NCI-H446 (cell line): ENCODE measurements at regions not wholly inside any gene's neighbourhood (a gene's known extent, or its start where the extent isn't known, plus 50 kb on each side); places are given as distances from the start of the nearest gene placed in this dataset.
"Not testable (repeated sequence)": the region's sequence is repeated elsewhere in the genome, so short reads cannot be mapped to it uniquely, and the experiment has no call there.

Source experiments
- DNase-seq, 2 experiments: peaks; one replicate each; lab custom pipeline; 2025; lab: John Stamatoyannopoulos, UW

- no peak for DNase-seq
Measured at GRCh38 chr1:102821707-102822106, 286.6 kb downstream of the COL11A1 start.

- no peak for DNase-seq
Measured at GRCh38 chr1:102800406-102800805, 307.9 kb downstream of the COL11A1 start.

GRCh38 chr1:102799496-102799895 is 308.8 kb downstream of the COL11A1 start:
- DNase-seq: no peak

GRCh38 chr1:102798718-102799117 is 309.6 kb downstream of the COL11A1 start:
- DNase-seq: no peak

GRCh38 chr1:102796429-102796828 is 311.9 kb downstream of the COL11A1 start:
- DNase-seq: no peak

GRCh38 chr1:102790997-102791396 is 317.3 kb downstream of the COL11A1 start:
- peak in 1 of 2 experiments; percentile 50 for DNase-seq

DNA sequence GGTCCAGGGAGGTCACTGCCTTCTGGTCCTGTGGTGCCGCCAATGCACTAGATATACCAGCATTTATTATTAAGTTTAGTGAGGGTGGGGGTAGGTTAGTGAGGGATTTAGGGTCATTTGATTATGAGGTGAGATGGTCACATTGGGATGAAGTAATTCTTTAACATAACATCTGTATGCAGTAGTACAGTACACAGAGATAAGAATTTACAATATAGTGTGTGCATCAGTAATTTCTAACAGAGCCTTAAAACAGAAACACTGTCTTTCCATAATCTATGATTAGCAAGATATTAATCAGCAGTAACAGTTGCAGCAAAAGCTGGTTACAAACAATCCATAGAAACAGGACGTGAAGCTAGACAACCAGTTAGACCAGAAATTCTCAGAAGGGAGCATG is 318.4 kb downstream of the COL11A1 start:
- not testable (repeated sequence) for DNase-seq

- DNase-seq: no peak
Measured at GRCh38 chr1:102783487-102783886, 324.8 kb downstream of the COL11A1 start.

DNA sequence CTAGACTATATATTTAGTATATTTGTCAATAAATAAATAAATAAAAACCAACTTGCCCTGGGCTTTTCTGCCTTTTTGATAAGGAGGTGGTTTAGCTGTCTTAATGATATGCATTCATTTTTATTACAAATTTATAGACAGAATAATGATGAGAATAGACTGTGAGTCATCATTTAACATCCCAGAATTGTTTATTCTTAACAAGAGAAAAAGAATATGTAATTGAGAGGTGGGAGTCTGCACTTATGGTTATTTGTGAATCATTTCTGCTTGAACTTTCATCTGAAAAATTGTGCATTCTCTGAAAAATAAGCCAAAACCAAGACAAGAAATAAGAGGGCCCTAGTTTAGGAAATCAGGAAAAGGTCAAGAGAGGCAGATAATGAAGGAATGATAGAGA is 326.2 kb downstream of the COL11A1 start:
- no peak for DNase-seq

DNA sequence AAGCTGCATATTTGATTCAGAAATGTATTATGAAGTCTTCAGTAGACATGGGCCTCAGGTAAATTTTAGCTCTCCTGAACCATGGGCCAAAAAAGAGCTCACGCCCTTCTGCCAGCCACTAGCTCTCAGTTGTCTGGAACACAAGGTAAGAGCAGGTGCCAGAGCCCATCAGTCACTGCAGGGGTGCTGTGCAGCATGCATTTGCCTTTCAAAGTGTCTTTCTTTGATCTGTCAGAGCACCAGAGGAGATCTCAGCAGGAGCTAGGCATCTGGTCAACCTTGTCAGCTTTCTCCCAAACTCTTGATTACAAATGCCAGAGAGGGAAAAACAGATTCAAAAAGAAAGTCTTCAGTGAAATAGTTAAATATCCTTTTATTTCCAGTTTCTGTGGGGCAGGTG is 332.3 kb downstream of the COL11A1 start:
- DNase-seq: peak in 1 of 2 experiments; percentile 47

- no peak for DNase-seq
Measured at GRCh38 chr1:102772831-102773230, 335.5 kb downstream of the COL11A1 start.

DNA sequence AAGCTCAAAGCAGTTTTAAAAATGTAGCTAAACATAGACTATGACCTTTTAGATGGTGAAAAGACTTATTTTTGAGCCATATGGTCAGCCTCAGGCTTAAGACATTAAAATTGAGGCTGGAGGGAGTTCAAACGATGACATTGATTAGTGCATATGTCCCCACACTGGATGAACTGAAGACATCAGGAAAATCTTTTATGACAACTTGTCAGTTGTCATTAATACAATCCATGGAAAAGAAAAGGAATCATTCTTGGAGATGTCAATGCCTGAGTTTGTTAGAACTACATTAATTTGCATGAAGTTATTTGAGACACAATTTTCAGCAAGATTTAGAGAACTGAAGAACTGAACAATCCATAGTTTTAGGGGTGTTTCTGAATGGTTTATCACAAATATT is 349.9 kb downstream of the COL11A1 start:
- no peak for DNase-seq

DNA sequence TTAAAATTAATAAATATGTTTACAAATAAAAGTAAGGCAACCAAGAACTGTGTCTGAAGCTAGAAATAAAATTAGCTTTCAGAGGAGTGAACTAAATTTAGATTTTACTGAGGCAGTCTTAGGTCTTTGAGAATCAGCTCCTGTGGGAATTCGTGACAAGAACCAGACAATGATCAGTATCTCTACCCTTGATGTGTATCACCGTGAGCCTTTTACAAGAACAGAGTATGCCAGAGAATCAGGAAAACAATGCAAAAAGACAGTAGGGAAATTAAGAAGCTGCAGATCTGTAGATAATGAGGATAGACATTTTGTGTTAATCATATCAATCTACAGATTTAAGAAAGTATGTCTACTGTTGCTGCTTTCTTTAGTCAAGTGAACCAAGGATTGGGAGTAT is 351.0 kb downstream of the COL11A1 start:
- DNase-seq: no peak

DNA sequence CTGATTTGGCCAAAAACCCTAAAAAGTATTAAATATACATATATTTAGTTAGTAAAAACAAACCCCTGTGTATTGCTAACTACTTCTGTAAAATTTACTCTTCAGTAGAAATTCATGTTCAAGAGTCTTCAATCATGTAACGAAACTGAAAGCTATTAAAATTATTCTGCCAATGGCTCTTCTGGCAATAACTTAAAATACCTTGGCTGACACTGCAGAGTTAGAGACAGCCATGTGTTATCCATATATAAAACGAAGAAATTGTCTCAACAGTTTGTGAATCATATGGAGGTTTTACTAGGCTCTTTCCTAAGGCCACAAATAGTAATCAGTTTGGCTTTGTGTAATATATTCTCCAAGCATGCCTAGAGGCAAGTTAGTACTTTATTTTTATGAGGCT is 357.2 kb downstream of the COL11A1 start:
- no peak for DNase-seq

DNA sequence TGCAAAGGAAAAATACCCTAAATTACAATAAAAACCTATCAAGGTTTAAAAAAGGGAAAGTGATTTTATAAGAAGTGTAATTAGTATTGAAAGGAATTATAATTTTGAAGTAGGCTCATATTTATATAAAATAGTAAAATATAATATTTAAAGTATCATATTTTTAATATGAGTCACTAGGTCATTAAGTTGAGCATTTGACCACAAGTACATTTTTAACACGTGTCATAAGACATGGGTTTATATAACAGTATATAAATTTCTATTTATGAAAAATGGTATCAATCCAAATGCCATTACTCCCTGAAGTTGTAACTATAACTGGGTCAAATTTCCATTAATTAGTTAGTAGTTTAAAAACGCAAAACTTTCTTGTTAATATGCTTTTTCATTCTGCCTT is 365.9 kb downstream of the COL11A1 start:
- no peak for DNase-seq

DNA sequence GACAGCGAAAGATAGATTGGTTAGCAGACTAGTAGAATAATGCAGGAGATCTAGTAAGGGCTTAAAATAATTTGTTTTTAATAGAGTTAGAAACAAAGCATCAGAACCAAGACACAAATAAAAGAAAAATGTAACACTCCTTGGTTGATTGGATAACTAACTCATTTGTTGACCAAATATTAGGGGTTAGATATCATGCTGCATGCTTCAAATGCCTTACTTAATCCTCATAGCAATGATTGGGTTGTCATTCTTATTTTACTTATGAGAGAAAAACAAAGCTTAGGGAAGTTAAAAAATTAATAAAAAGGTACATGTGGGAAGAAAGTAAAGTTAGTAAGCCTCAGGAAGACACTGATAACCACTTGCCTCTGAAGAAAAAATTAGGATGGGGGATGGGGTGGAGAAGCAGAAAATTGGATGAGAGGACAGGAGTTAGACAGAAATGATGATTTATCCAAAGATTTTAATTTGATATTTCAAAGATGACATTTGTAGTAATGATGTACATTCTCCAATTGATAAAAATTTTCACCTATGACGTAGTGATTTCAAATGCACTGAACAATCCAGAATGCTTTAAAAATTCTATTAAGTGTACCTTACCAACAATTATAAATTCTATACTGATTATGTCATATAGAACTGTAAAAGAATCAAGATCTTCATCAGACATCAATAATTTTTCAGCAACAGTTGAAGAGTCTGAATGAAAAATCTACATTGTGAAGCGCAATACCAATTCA is 374.7 kb downstream of the COL11A1 start:
- DNase-seq: no peak

DNA sequence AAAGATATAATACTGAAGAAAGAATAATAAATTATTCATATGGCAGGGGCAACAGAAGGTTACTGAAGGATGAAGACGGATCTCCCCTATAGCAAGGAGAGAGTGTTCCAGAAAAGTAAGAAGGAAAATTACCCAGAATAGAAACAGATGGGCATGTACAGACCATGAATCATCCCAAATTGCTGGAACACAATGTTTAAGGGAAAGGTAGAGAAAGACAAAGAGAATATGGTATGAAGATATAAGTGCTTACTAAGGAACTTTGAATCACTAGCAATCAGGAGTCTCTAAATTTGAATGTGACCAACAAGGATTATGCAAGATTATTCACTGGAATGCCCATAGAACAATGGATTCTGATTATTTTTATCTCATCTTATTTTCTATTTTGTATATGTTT is 375.4 kb downstream of the COL11A1 start:
- peak in 1 of 2 experiments; percentile 13 for DNase-seq

DNA sequence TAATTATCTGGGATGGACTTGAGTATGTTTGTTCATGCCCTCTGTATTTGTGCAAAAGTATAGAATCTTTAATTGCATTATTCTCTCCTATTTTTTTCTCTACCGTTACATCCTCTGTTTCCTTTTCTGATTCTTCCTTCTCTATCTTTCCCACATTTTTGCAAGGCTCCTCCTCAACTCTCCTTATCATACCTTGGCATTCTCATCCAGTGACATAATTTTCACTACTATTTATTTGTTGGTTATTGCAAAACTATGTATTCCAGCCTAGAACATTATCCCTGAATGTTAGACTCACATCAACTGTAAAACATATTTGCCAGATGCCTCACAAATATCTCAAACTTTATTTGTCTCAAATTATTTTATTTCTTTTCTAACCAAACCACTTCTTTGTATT is 381.9 kb downstream of the COL11A1 start:
- no peak for DNase-seq

- no peak for DNase-seq
Measured at GRCh38 chr1:102724741-102725140, 383.6 kb downstream of the COL11A1 start.

GRCh38 chr1:102715150-102715549 is 393.2 kb downstream of the COL11A1 start:
- no peak for DNase-seq

DNA sequence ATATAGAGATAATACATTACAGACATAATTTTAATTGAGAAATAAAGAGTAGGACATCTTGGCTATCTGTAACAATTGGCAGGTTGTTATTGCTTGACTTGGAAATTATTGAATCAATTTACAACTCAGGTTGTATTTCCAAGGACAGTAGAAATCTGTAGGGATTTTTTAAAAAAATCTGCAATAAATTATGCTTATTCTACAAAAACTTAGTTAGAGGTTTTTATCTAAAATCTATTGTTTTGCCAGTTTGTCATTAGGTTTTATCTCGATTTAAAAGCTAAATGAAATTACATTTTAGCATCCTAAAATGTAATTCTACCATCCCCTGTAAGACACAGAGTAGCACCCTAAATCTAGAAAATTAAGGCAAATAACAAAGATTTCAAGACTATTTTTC is 408.8 kb downstream of the COL11A1 start:
- DNase-seq: no peak

GRCh38 chr1:102693345-102693744 is 415.0 kb downstream of the COL11A1 start:
- DNase-seq: no peak

- DNase-seq: no peak
Measured at GRCh38 chr1:102691592-102692090, 416.7 kb downstream of the COL11A1 start.

- no peak for DNase-seq
Measured at GRCh38 chr1:102687383-102687782, 420.9 kb downstream of the COL11A1 start.
